ENCODE measurements at regions not wholly inside any gene's neighbourhood (a gene's known extent, or its start where the extent isn't known, plus 50 kb on each side); places are given as distances from the start of the nearest gene placed in this dataset.

DNA sequence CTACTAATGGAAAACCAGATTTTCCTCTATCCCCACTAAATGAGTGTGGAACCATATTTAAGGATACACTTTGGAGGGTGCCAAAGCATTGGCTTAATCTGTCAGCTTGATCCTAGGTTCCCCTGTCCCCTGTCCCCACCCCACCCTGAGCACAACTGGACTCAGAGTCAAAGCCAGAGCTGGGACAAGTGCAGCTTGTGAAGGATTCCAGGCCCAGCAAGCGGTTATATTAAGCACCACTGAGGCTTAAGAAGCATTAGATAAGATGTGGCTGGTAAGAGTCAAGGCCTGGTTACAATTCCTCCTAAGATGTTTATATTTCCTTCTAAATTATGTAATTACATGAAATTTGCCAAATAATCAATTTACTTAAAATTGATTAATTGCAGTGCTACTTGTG is 350.0 kb upstream of the GATB start:
- Histone ChIP-seq H3K4me1 (ENCODE audit: control insufficient read depth in 2 of 2, insufficient read depth in 2 of 2, low read length in 2 of 2) (peaks cover 51 to 76% of the 10 kb centered on the region in 2 donors), H3K4me3 (ENCODE audit: low read length in 2 of 2) (no peak overlapping the region), H3K27me3 (ENCODE audit: control insufficient read depth in 2 of 2, insufficient read depth in 1 of 2, low read length in 1 of 2) (no peaks in the 10 kb centered on the region), H3K9me3 (ENCODE audit: control insufficient read depth in 2 of 2, insufficient read depth in 1 of 2, low read length in 1 of 2) (no peaks in the 10 kb centered on the region), H3K36me3 (ENCODE audit: control insufficient read depth in 2 of 2, insufficient read depth in 2 of 2, low read length in 1 of 2) (no peaks in the 10 kb centered on the region), H3K27ac (ENCODE audit: low read depth in 1 of 2, low read length in 1 of 2) (no peak overlapping the region)
- DNase-seq (ENCODE audit: low read depth in 6 of 9, low spot score in 9 of 9): no peak
- WGBS: 98% methylated on average over 1 of the region's 1 CpG

DNA sequence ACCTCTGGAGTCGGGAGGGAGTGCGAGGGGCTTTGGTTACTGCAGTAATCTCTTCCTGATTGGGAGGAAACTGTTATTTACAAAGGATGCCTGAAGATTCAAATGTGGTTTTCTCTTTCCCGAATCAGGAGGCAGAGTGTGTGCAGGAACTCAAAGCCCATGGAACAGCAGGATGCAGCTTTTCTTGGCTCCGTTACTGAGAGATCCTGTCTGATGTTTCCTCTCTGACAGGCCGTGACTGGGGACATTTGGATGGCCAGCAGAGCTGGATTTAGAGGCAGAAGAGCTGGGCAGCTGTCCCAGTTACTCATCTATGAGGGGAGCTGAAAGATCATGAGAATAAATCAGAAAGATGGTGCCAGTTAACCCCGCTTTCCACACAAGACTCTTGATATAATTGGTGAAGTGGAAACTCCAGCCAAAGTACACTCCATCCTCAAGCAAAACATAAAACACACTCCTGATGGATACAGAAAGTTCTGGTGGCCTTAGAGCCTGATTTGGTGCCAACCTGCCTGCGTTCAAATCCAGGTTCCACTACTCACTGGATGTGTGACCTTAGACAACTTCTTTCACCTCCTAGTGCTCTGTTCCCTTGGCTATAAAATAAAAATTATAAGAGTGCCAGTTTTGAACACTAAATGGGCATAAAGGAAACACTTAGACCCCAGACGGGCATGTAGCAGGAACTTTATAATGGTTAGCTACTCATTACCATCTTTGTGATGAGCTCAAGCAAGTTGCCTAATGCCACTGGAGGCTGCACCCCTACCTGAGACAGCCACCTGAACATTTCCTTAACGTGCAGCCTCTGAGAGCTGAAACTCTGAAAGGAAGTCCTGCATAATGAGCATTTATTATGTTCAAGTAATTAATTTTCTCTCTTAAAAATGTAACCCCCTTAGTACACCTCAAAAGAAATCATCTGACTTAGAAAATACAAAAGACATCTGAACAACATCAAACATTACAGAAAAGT is 349.0 kb upstream of the GATB start:
- WGBS: 36% methylated on average over 9 of the region's 9 CpGs

DNA sequence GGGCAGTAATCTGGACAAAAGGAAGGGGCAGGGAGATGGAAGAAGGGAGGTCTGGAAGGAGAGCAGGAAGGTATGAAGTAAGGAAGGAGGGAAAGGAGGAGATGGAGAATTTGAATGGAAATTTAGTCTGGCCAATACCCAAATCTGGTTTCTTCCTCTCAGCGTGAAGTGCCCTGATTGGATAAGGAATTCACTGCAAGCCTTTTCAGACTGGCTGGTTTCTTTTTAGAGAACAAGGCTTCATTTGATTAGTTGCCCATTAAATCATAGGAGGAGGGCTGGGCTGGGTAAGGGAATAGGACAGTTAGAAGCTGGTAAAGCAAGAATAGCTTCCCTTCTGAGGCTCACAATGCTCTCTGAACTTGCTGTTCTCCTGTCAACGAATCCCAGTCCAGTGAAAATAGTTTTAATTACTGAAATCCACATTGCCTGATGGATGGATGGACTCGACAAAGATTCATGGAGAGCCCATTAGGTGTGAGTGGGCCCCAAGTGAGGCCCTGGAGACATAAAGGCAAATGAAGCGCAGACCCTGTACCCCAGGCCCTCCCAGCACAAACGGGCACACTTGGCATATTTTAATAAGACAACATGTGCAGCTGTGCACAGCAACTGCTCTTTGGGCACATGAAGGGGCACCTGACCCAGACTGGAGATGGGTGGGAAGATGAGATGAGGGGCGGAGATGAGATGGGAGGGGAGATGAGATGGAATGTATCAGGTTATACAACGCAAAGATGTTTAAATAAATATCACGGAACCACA is 347.1 kb upstream of the GATB start:
- H3K27me3 ChIP-seq (ENCODE audit: control insufficient read depth in 2 of 2, insufficient read depth in 1 of 2, low read length in 1 of 2): no peaks in the 10 kb centered on the region
- DNase-seq (ENCODE audit: low read depth in 6 of 9, low spot score in 9 of 9): peak in 1 of 9 donors; percentile 47
- H3K9me3 ChIP-seq (ENCODE audit: control insufficient read depth in 2 of 2, insufficient read depth in 1 of 2, low read length in 1 of 2): peaks cover 0 to 3% of the 10 kb centered on the region in 2 donors
- H3K4me3 ChIP-seq (ENCODE audit: low read length in 2 of 2): no peak overlapping the region
- 71% methylated on average over 8 of the region's 8 CpGs for WGBS
- H3K27ac ChIP-seq (ENCODE audit: low read depth in 1 of 2, low read length in 1 of 2): peak overlapping the region; percentile 8 to 75
- peaks cover 4 to 10% of the 10 kb centered on the region in 2 donors for H3K36me3 ChIP-seq (ENCODE audit: control insufficient read depth in 2 of 2, insufficient read depth in 2 of 2, low read length in 1 of 2)
- H3K4me1 ChIP-seq (ENCODE audit: control insufficient read depth in 2 of 2, insufficient read depth in 2 of 2, low read length in 2 of 2): peaks cover 61 to 85% of the 10 kb centered on the region in 2 donors

More for the DNA sequence above, 349.0 kb upstream of the GATB start:
- Histone ChIP-seq H3K4me1 (ENCODE audit: control insufficient read depth in 2 of 2, insufficient read depth in 2 of 2, low read length in 2 of 2) (peaks cover 46 to 76% of the 10 kb centered on the region in 2 donors), H3K27me3 (ENCODE audit: control insufficient read depth in 2 of 2, insufficient read depth in 1 of 2, low read length in 1 of 2) (no peaks in the 10 kb centered on the region), H3K4me3 (ENCODE audit: low read length in 2 of 2) (no peak overlapping the region), H3K27ac (ENCODE audit: low read depth in 1 of 2, low read length in 1 of 2) (no peak overlapping the region), H3K36me3 (ENCODE audit: control insufficient read depth in 2 of 2, insufficient read depth in 2 of 2, low read length in 1 of 2) (peaks cover 0 to 3% of the 10 kb centered on the region in 2 donors), H3K9me3 (ENCODE audit: control insufficient read depth in 2 of 2, insufficient read depth in 1 of 2, low read length in 1 of 2) (no peaks in the 10 kb centered on the region)
- no peak for DNase-seq (ENCODE audit: low read depth in 6 of 9, low spot score in 9 of 9)

DNA sequence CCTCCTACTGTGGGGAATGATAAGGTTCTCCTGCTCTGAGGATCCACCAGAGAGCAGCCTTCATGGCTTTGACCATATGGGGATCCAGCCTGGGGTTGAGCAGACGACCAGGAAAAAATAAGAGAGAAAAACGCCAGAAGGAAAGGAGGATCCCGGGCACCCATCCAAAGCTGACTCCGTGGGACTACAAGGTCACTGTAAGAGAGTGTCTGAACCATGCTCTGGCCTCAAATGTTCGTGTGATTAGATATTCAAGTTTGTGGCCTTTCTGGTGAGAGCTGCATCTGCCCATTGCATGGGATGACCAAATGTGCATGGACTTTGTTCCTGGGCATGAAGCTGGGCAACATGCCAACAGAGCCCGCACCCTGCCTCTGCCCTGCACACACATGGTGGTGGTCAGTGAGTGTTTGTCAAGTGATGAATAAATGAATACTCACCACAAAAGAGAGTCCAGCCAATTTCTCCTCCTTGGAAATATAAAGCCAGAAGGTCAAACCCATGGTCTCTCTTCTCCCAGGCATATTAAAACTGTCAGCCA is 346.0 kb upstream of the GATB start:
- no peak for DNase-seq (ENCODE audit: low read depth in 6 of 9, low spot score in 9 of 9)
- Histone ChIP-seq H3K27me3 (ENCODE audit: control insufficient read depth in 2 of 2, insufficient read depth in 1 of 2, low read length in 1 of 2) (no peaks in the 10 kb centered on the region), H3K4me3 (ENCODE audit: low read length in 2 of 2) (no peak overlapping the region), H3K4me1 (ENCODE audit: control insufficient read depth in 2 of 2, insufficient read depth in 2 of 2, low read length in 2 of 2) (peaks cover 71 to 89% of the 10 kb centered on the region in 2 donors), H3K9me3 (ENCODE audit: control insufficient read depth in 2 of 2, insufficient read depth in 1 of 2, low read length in 1 of 2) (peaks cover 0 to 3% of the 10 kb centered on the region in 2 donors), H3K36me3 (ENCODE audit: control insufficient read depth in 2 of 2, insufficient read depth in 2 of 2, low read length in 1 of 2) (peaks cover 4 to 10% of the 10 kb centered on the region in 2 donors), H3K27ac (ENCODE audit: low read depth in 1 of 2, low read length in 1 of 2) (peak overlapping the region in 1 of 2 donors; percentile 15)
- 94% methylated on average over 6 of the region's 6 CpGs for WGBS

DNA sequence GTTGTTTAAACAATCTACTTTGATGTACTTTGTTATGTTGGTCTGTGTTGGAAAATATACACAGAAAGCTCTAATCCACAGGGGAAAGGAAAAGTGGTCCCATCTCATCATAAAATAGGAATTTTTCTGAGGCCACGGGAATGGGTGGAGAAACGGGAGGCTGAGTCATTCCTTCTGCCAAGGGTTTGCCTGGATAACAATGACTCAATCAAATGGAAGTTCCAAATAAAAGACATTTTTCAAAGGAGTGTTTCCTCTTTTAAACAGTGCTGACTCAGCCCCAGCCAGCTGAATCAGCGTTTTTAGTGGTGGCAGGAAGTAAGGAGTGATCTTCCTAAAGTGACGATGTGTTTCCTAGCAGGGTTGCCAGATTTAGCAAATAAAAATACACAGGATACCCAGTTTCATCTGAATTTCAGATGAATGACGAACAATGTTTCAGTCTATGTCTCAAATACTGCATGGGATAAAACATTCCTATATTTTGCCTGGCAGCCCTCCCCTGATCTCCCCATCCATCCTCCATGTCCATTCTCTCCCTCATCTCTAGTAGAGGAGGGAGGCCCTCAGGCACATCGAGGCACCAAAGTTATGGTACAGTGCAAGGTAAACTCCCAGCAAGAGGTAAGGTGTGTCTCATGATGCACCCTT is 345.4 kb upstream of the GATB start:
- no peak overlapping the region for H3K4me3 ChIP-seq (ENCODE audit: low read length in 2 of 2)
- H3K27ac ChIP-seq (ENCODE audit: low read depth in 1 of 2, low read length in 1 of 2): peak overlapping the region in 1 of 2 donors; percentile 44
- peaks cover 4 to 10% of the 10 kb centered on the region in 2 donors for H3K36me3 ChIP-seq (ENCODE audit: control insufficient read depth in 2 of 2, insufficient read depth in 2 of 2, low read length in 1 of 2)
- H3K27me3 ChIP-seq (ENCODE audit: control insufficient read depth in 2 of 2, insufficient read depth in 1 of 2, low read length in 1 of 2): no peaks in the 10 kb centered on the region
- H3K9me3 ChIP-seq (ENCODE audit: control insufficient read depth in 2 of 2, insufficient read depth in 1 of 2, low read length in 1 of 2): peaks cover 0 to 3% of the 10 kb centered on the region in 2 donors
- DNase-seq (ENCODE audit: low read depth in 6 of 9, low spot score in 9 of 9): peak in 3 of 9 donors; percentile 58 to 82 (median 62)
- 66% methylated on average over 6 of the region's 6 CpGs for WGBS
- peaks cover 77 to 95% of the 10 kb centered on the region in 2 donors for H3K4me1 ChIP-seq (ENCODE audit: control insufficient read depth in 2 of 2, insufficient read depth in 2 of 2, low read length in 2 of 2)

DNA sequence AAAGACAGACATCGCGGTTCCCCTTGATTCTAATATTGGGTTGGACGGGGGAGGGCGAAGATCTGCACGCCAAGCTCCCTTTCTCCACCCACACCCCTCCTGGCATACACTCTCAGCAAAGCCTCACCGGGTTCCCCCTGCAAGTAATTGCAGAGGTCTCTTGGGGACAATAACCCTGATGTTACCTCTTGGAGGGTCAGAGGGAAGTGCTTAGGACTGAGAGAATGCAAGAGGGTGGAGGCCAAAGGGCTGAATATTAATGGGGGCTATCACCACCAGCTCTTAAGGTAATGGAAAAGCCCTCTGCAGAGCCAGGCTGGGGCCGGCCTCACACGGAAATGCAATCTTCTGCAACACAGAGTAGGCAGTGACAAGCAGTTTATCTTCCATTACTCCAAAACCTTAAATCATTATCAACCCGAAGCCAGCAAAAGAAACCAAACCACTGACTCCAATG is 344.1 kb upstream of the GATB start:
- Histone ChIP-seq H3K27me3 (ENCODE audit: control insufficient read depth in 2 of 2, insufficient read depth in 1 of 2, low read length in 1 of 2) (no peaks in the 10 kb centered on the region), H3K4me3 (ENCODE audit: low read length in 2 of 2) (no peak overlapping the region), H3K27ac (ENCODE audit: low read depth in 1 of 2, low read length in 1 of 2) (peak overlapping the region in 1 of 2 donors; percentile 4), H3K36me3 (ENCODE audit: control insufficient read depth in 2 of 2, insufficient read depth in 2 of 2, low read length in 1 of 2) (peaks cover 4 to 10% of the 10 kb centered on the region in 2 donors), H3K9me3 (ENCODE audit: control insufficient read depth in 2 of 2, insufficient read depth in 1 of 2, low read length in 1 of 2) (peaks cover 0 to 8% of the 10 kb centered on the region in 2 donors), H3K4me1 (ENCODE audit: control insufficient read depth in 2 of 2, insufficient read depth in 2 of 2, low read length in 2 of 2) (peaks cover 79 to 97% of the 10 kb centered on the region in 2 donors)
- no peak for DNase-seq (ENCODE audit: low read depth in 6 of 9, low spot score in 9 of 9)
- WGBS: 90% methylated on average over 9 of the region's 9 CpGs

DNA sequence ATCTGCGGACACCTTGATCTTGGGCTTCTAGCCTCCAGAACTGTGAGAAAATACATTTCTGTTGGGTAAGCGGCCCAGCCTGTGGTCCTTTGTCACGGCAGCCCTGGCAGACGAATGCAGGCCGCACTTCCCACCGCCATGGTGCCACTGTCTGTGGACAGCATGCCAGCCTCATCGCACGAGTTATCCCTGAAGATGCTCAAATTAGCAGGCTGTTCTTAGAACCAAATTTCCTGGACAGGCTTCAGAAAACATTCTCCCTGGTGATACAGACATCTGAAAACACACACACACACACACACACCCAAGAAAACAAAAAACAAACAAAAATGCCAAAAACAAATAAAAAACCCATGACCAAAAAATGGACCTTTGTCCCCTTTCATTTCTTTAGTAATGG is 343.5 kb upstream of the GATB start:
- H3K27me3 ChIP-seq (ENCODE audit: control insufficient read depth in 2 of 2, insufficient read depth in 1 of 2, low read length in 1 of 2): no peaks in the 10 kb centered on the region
- peak overlapping the region in 1 of 2 donors; percentile 97 for H3K27ac ChIP-seq (ENCODE audit: low read depth in 1 of 2, low read length in 1 of 2)
- peaks cover 0 to 8% of the 10 kb centered on the region in 2 donors for H3K9me3 ChIP-seq (ENCODE audit: control insufficient read depth in 2 of 2, insufficient read depth in 1 of 2, low read length in 1 of 2)
- peaks cover 4 to 10% of the 10 kb centered on the region in 2 donors for H3K36me3 ChIP-seq (ENCODE audit: control insufficient read depth in 2 of 2, insufficient read depth in 2 of 2, low read length in 1 of 2)
- H3K4me3 ChIP-seq (ENCODE audit: low read length in 2 of 2): peak overlapping the region in 1 of 2 donors; percentile 56
- no peak for DNase-seq (ENCODE audit: low read depth in 6 of 9, low spot score in 9 of 9)
- WGBS: 98% methylated on average over 8 of the region's 8 CpGs
- peaks cover 79 to 97% of the 10 kb centered on the region in 2 donors for H3K4me1 ChIP-seq (ENCODE audit: control insufficient read depth in 2 of 2, insufficient read depth in 2 of 2, low read length in 2 of 2)

DNA sequence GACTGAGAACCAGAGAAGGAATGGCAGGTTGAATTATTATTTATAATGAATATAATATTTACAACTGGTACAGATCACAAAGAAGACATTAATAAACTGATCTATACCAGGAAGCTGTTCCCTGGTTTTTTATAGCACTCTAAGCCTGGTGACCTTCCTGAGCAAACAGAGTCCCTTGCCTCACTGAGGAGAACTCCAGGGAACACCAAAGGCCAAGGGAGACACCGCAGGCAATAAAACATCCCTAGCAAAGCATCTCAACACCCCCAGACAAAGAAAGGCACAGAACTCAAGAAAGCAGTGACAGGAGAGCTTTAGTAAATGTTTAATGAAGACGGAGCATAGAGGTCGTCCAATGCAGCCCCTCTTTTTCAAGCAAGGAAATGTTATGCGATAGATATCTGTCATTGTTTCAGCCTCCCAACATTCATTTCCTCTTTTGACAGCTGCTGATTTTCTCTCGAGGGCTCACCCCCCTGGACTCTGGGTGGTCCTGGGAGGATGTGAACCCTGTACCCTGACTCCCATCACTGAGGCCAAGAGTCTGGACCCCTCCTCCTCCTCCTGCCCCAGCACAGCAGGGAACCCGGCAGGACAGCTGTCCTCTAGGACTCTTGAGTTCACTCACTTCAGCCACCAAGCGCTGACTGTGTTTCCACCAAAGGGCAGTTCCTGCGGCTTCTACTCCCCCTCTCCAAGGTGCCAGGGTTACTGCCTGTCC is 342.5 kb upstream of the GATB start:
- H3K4me1 ChIP-seq (ENCODE audit: control insufficient read depth in 2 of 2, insufficient read depth in 2 of 2, low read length in 2 of 2): peaks cover 84 to 98% of the 10 kb centered on the region in 2 donors
- peaks cover 0 to 8% of the 10 kb centered on the region in 2 donors for H3K9me3 ChIP-seq (ENCODE audit: control insufficient read depth in 2 of 2, insufficient read depth in 1 of 2, low read length in 1 of 2)
- H3K4me3 ChIP-seq (ENCODE audit: low read length in 2 of 2): peak overlapping the region; percentile 38 to 56
- DNase-seq (ENCODE audit: low read depth in 6 of 9, low spot score in 9 of 9): peak in 1 of 9 donors; percentile 35
- 73% methylated on average over 8 of the region's 8 CpGs for WGBS
- peaks cover 4 to 10% of the 10 kb centered on the region in 2 donors for H3K36me3 ChIP-seq (ENCODE audit: control insufficient read depth in 2 of 2, insufficient read depth in 2 of 2, low read length in 1 of 2)
- no peaks in the 10 kb centered on the region for H3K27me3 ChIP-seq (ENCODE audit: control insufficient read depth in 2 of 2, insufficient read depth in 1 of 2, low read length in 1 of 2)
- H3K27ac ChIP-seq (ENCODE audit: low read depth in 1 of 2, low read length in 1 of 2): peak overlapping the region; percentile 46 to 97

All from thymus (tissue), 11 donors.